ENCODE measurements at regions not wholly inside any gene's neighbourhood (a gene's known extent, or its start where the extent isn't known, plus 50 kb on each side); places are given as distances from the start of the nearest gene placed in this dataset.

DNA sequence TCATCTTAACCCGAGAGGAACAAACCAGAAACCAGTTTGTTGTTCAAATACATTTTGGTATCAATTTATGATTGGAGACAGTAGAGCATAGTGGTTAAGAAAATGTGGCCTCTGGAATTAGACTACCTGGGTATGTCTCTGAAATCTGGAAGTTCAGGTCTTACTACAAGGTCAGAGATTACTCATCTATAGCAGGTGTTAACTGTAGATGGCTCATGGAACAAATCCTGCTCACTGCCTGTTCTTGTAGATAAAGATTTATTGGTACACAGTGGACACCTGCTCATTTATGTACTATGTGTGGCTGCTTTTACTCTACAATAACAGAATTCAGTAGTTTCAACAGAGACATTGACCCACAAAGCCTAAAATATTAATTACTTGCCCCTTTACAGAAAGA is 413.3 kb downstream of the CNTN6 start:
- no peak overlapping the region for H3K9ac ChIP-seq (ENCODE audit: low read depth, low read length)
- no peak overlapping the region for H3K4me3 ChIP-seq (ENCODE audit: low read length)
- H3K4me1 ChIP-seq (ENCODE audit: insufficient read depth, low read length): peaks cover 45% of the 10 kb centered on the region
- no peaks in the 10 kb centered on the region for H3K9me3 ChIP-seq (ENCODE audit: insufficient read depth, low read depth, low read length)
- no peaks in the 10 kb centered on the region for H3K27me3 ChIP-seq (ENCODE audit: insufficient read depth, low read length)
- WGBS: 30% methylated on average over 1 of the region's 1 CpG
- no peaks in the 10 kb centered on the region for H3K36me3 ChIP-seq (ENCODE audit: insufficient read depth, low read length)
- H3K27ac ChIP-seq (ENCODE audit: low read depth, low read length): no peak overlapping the region; the same call in 1 of the 2 replicates

DNA sequence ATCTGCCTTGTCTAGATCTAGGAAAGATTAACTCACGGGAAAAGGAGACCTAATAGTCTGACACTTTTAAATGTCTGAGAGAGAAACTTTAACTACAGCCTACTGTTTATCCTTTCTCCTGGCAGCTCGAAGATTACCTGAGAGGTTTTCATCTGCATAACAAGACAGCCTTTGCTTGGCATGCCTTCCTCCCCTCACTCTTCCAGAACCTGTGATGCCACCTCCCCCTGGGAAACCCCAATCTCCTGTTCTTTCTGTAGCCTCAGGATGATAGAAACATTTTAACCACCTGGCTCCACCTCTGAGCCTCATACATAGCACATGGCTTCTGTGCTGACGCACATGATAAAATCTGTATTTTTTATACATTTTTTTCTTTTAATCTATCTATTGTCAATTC is 420.8 kb downstream of the CNTN6 start:
- H3K36me3 ChIP-seq (ENCODE audit: insufficient read depth, low read length): no peaks in the 10 kb centered on the region
- H3K9ac ChIP-seq (ENCODE audit: low read depth, low read length): no peak overlapping the region
- H3K27me3 ChIP-seq (ENCODE audit: insufficient read depth, low read length): no peaks in the 10 kb centered on the region
- H3K27ac ChIP-seq (ENCODE audit: low read depth, low read length): no peak overlapping the region; the same call in 1 of the 2 replicates
- H3K4me1 ChIP-seq (ENCODE audit: insufficient read depth, low read length): peaks cover 20% of the 10 kb centered on the region
- 0 out of 2 replicates have a peak, but pooled peaks cover 2% of the 10 kb centered on the region for H3K9me3 ChIP-seq (ENCODE audit: insufficient read depth, low read depth, low read length)
- no peak overlapping the region for H3K4me3 ChIP-seq (ENCODE audit: low read length)
- 51% methylated on average over 3 of the region's 3 CpGs for WGBS

DNA sequence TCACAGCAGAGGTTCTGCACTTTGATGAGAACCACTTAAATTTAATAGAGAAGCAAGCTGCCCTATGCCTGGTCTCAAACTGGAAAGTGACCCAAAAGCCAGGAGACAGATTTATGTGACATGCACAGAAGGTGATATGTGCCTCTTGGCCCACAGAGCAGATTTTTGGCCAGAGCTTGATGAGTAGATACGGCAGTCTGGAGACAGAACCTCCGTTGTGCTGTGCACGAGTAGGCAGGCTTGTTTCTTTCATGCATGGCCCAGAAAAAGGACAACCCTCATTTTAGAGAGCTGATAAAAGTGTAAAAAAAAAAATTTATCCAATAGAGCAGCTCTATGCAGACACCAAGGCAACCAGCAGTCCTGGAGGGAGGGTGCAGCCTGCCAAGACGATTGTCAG is 423.1 kb downstream of the CNTN6 start:
- peaks cover 20% of the 10 kb centered on the region for H3K4me1 ChIP-seq (ENCODE audit: insufficient read depth, low read length)
- no peaks in the 10 kb centered on the region for H3K36me3 ChIP-seq (ENCODE audit: insufficient read depth, low read length)
- H3K27me3 ChIP-seq (ENCODE audit: insufficient read depth, low read length): no peaks in the 10 kb centered on the region
- H3K9me3 ChIP-seq (ENCODE audit: insufficient read depth, low read depth, low read length): 0 out of 2 replicates have a peak, but pooled peaks cover 2% of the 10 kb centered on the region
- no peak overlapping the region for H3K4me3 ChIP-seq (ENCODE audit: low read length)
- WGBS: 83% methylated on average over 4 of the region's 4 CpGs
- H3K9ac ChIP-seq (ENCODE audit: low read depth, low read length): no peak overlapping the region
- H3K27ac ChIP-seq (ENCODE audit: low read depth, low read length): no peak overlapping the region

DNA sequence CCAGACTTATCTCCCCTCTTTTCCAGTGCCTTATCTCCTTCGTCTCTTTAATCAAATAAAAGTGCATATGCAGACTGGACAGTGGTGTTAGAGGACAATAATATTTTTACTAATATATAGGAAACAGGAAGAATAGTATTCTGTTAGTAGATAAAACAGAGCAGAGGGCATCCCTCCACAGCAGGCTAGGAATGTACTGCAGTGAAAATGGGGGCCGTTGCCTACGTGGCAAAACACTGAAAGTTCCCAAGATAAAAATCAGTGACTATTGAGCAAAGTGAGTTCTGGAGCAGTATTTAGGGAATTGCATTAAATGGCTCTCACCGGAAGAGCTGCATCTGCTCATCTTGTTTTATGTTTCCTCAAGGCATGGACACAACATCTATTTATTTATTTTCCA is 435.0 kb downstream of the CNTN6 start:
- Histone ChIP-seq H3K4me1 (ENCODE audit: insufficient read depth, low read length) (no peaks in the 10 kb centered on the region), H3K9ac (ENCODE audit: low read depth, low read length) (no peak overlapping the region), H3K36me3 (ENCODE audit: insufficient read depth, low read length) (no peaks in the 10 kb centered on the region), H3K4me3 (ENCODE audit: low read length) (no peak overlapping the region), H3K9me3 (ENCODE audit: insufficient read depth, low read depth, low read length) (0 out of 2 replicates have a peak, but pooled peaks cover 5% of the 10 kb centered on the region), H3K27ac (ENCODE audit: low read depth, low read length) (no peak overlapping the region), H3K27me3 (ENCODE audit: insufficient read depth, low read length) (no peaks in the 10 kb centered on the region)
- WGBS: 91% methylated on average over 3 of the region's 4 CpGs

DNA sequence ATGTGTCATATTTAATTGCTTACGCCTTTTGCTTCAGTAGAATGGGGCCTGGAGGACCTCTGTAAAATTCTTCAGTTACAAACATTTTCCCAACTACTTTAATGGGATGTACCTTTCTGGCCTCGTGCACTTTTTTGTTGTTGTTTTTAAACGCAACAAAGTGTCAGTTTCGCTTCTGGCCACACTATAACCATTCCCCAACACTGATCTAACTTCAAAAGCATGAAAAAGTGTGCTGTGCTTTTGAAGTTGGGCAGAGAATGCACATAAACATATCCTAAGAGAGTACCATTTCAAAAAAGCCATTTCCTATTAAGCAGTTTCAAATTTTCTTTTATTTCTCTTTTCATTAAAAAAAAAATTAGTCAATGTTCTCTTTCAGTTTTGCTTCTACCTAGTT is 435.8 kb downstream of the CNTN6 start:
- Histone ChIP-seq H3K36me3 (ENCODE audit: insufficient read depth, low read length) (no peaks in the 10 kb centered on the region), H3K27me3 (ENCODE audit: insufficient read depth, low read length) (no peaks in the 10 kb centered on the region), H3K9ac (ENCODE audit: low read depth, low read length) (no peak overlapping the region), H3K4me1 (ENCODE audit: insufficient read depth, low read length) (no peaks in the 10 kb centered on the region), H3K4me3 (ENCODE audit: low read length) (no peak overlapping the region), H3K27ac (ENCODE audit: low read depth, low read length) (no peak overlapping the region), H3K9me3 (ENCODE audit: insufficient read depth, low read depth, low read length) (0 out of 2 replicates have a peak, but pooled peaks cover 5% of the 10 kb centered on the region)
- 86% methylated on average over 4 of the region's 4 CpGs for WGBS

DNA sequence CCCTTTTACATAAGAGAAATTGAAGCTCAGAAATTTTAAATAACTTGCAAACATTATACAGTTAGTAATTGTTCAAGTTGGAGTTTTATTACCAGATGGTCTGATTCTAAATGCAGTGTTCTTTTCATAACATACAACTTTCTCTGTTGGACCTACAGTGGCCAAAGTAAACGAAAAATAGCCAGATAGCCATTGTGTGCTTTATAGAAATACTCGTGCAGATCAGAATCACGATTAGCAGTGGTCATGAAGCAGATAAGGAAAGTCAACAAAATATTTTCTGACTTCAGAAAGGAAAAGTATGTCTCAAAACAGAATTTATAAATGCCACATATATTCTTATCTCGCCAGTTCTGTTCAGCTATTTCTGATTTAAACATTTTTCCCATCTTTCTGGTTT is 436.9 kb downstream of the CNTN6 start:
- Histone ChIP-seq H3K9me3 (ENCODE audit: insufficient read depth, low read depth, low read length) (0 out of 2 replicates have a peak, but pooled peaks cover 8% of the 10 kb centered on the region), H3K4me3 (ENCODE audit: low read length) (no peak overlapping the region), H3K4me1 (ENCODE audit: insufficient read depth, low read length) (no peaks in the 10 kb centered on the region), H3K27me3 (ENCODE audit: insufficient read depth, low read length) (no peaks in the 10 kb centered on the region), H3K36me3 (ENCODE audit: insufficient read depth, low read length) (no peaks in the 10 kb centered on the region), H3K27ac (ENCODE audit: low read depth, low read length) (no peak overlapping the region), H3K9ac (ENCODE audit: low read depth, low read length) (no peak overlapping the region)
- WGBS: 70% methylated on average over 4 of the region's 4 CpGs

DNA sequence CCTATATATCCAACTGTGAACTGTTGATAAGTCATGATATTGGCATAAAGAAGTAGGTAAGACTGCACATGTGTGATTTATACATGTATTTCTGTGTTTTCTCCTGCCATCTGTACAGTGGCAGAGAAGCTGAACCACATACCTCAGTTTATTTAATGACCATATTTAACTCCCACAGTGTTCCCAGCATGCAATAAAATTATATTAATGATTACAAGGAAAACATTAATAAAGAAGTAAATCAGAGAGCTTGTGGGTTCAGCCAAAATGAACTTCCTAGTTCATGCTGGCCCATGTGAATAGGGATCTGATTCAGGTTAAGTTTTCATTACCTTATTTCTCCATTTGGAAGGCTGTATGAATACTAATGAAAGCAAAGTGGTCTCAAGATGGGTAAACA is 439.2 kb downstream of the CNTN6 start:
- Histone ChIP-seq H3K27me3 (ENCODE audit: insufficient read depth, low read length) (no peaks in the 10 kb centered on the region), H3K36me3 (ENCODE audit: insufficient read depth, low read length) (no peaks in the 10 kb centered on the region), H3K9me3 (ENCODE audit: insufficient read depth, low read depth, low read length) (peaks cover 23% of the 10 kb centered on the region; the same call in 1 of the 2 replicates), H3K9ac (ENCODE audit: low read depth, low read length) (no peak overlapping the region), H3K4me1 (ENCODE audit: insufficient read depth, low read length) (no peaks in the 10 kb centered on the region), H3K27ac (ENCODE audit: low read depth, low read length) (no peak overlapping the region), H3K4me3 (ENCODE audit: low read length) (no peak overlapping the region)

DNA sequence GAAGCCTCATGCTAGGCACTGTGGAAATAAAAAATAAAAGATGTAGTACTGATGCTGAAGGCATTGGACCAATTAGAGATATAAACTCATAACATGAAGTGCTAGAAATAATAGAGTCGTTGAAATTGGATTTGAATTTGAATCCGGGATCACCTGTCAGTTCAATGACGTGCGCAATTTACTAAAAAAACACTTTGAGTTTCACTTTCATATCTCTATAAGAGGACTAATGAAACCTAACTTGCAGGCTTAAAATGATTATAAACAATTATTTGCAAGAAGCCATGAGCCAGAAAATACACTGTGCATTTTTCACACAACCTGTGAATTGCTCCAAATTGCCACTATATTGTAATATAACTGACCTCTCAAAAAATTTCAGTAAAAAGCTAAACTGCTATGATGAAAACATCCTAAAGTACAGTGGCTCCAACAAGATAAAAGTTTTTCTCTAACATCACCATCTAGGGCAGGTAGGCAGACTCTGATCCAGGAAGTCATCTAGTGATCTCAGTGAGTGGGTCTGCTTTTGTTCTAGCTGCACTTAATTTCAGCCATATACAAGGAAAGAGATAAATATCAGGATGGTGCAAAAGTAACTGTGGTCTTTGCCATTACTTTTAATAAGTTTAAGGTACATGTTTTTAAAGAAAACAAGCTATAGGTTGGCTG is 440.2 kb downstream of the CNTN6 start:
- Histone ChIP-seq H3K4me1 (ENCODE audit: insufficient read depth, low read length) (no peaks in the 10 kb centered on the region), H3K27me3 (ENCODE audit: insufficient read depth, low read length) (no peaks in the 10 kb centered on the region), H3K27ac (ENCODE audit: low read depth, low read length) (no peak overlapping the region), H3K9ac (ENCODE audit: low read depth, low read length) (no peak overlapping the region), H3K9me3 (ENCODE audit: insufficient read depth, low read depth, low read length) (peaks cover 31% of the 10 kb centered on the region), H3K4me3 (ENCODE audit: low read length) (no peak overlapping the region), H3K36me3 (ENCODE audit: insufficient read depth, low read length) (no peaks in the 10 kb centered on the region)
- 91% methylated on average over 4 of the region's 4 CpGs for whole genome bisulfite sequencing

DNA sequence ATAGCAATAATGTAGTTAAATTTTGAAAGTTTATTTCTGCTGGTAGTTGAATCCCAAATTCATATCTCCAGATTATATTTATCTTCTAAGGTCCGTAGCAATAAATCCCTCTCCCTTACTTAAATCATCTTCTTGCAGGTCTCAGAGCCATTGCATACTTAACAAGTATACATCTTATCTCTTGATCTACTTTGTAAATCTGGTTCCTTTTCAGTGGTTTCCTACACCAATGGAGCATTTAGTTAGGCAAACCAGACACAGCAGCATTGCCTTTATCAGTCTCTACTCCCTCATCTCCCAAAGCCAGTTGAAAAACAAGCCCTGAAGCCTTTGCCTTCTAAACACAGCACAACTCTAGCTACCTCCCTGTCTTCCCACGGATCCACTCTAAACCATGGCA is 440.9 kb downstream of the CNTN6 start:
- H3K4me1 ChIP-seq (ENCODE audit: insufficient read depth, low read length): no peaks in the 10 kb centered on the region
- no peaks in the 10 kb centered on the region for H3K36me3 ChIP-seq (ENCODE audit: insufficient read depth, low read length)
- no peak overlapping the region for H3K27ac ChIP-seq (ENCODE audit: low read depth, low read length)
- WGBS: 78% methylated on average over 2 of the region's 2 CpGs
- H3K4me3 ChIP-seq (ENCODE audit: low read length): no peak overlapping the region
- H3K9me3 ChIP-seq (ENCODE audit: insufficient read depth, low read depth, low read length): peaks cover 37% of the 10 kb centered on the region
- H3K9ac ChIP-seq (ENCODE audit: low read depth, low read length): no peak overlapping the region
- no peaks in the 10 kb centered on the region for H3K27me3 ChIP-seq (ENCODE audit: insufficient read depth, low read length)

DNA sequence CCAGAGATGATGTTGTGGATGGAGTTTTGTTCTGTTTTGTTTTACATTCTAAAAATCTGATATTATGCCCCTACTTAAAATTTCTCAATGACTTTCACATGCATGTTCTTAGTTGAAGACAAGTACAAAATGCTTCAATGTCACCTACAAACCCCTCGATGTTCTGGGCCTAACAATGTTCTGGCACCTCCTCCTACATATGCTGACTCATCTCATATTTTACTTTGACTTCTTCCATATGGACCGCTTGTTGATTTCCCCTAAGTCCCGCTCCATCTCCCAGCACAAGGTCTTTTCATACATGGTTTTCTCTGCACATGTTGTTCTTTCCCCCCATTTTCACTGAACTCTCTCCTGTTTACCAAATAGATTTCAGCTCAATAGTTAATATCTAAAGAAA is 441.4 kb downstream of the CNTN6 start:
- H3K27me3 ChIP-seq (ENCODE audit: insufficient read depth, low read length): no peaks in the 10 kb centered on the region
- no peaks in the 10 kb centered on the region for H3K4me1 ChIP-seq (ENCODE audit: insufficient read depth, low read length)
- no peak overlapping the region for H3K9ac ChIP-seq (ENCODE audit: low read depth, low read length)
- H3K9me3 ChIP-seq (ENCODE audit: insufficient read depth, low read depth, low read length): peaks cover 41% of the 10 kb centered on the region
- 86% methylated on average over 3 of the region's 3 CpGs for WGBS
- no peak overlapping the region for H3K4me3 ChIP-seq (ENCODE audit: low read length)
- no peaks in the 10 kb centered on the region for H3K36me3 ChIP-seq (ENCODE audit: insufficient read depth, low read length)
- no peak overlapping the region for H3K27ac ChIP-seq (ENCODE audit: low read depth, low read length)

DNA sequence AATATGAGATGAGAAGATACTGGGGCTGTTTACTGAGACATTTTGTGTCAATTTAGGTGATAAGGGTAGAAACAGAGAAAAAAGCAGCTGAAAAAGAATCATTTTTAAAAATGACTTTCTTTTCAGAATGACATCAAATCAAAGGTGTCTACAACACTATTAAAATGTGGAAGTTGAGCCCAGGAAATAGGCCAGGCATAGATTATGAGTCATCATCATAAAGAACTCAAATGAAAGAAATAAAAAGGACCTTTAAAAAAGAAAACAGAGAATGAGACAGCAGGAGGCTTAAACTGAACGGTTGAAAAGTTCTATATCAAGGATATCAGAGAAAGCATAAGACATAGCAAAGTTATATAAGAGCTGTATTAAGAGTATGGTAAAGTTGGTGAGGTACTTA is 442.5 kb downstream of the CNTN6 start:
- Histone ChIP-seq H3K9ac (ENCODE audit: low read depth, low read length) (no peak overlapping the region), H3K4me3 (ENCODE audit: low read length) (no peak overlapping the region), H3K9me3 (ENCODE audit: insufficient read depth, low read depth, low read length) (peaks cover 43% of the 10 kb centered on the region), H3K4me1 (ENCODE audit: insufficient read depth, low read length) (no peaks in the 10 kb centered on the region), H3K27me3 (ENCODE audit: insufficient read depth, low read length) (no peaks in the 10 kb centered on the region), H3K27ac (ENCODE audit: low read depth, low read length) (no peak overlapping the region), H3K36me3 (ENCODE audit: insufficient read depth, low read length) (no peaks in the 10 kb centered on the region)
- 78% methylated on average over 1 of the region's 1 CpG for WGBS

DNA sequence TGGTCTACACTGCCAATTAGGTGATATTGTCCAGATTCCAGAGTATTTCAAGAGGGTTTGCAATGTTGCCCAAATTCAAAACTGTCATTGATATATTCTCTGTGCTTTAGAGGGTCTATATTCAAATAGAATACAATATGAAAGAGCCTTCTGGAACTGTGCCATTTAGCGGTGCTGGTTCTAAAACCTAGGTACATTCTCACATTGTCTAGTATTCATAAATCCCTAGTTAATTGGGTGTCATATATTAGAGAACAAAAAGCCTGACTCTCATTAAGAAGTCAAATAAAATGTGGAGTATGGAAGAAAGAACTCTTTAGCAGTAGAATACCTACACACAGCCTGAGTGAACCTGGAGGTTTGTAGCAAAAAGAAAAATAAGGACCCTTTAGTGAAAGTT is 447.9 kb downstream of the CNTN6 start:
- peaks cover 32% of the 10 kb centered on the region for H3K9me3 ChIP-seq (ENCODE audit: insufficient read depth, low read depth, low read length)
- H3K27me3 ChIP-seq (ENCODE audit: insufficient read depth, low read length): no peaks in the 10 kb centered on the region
- no peaks in the 10 kb centered on the region for H3K36me3 ChIP-seq (ENCODE audit: insufficient read depth, low read length)
- no peak overlapping the region for H3K9ac ChIP-seq (ENCODE audit: low read depth, low read length)
- H3K4me1 ChIP-seq (ENCODE audit: insufficient read depth, low read length): no peaks in the 10 kb centered on the region
- no peak overlapping the region for H3K27ac ChIP-seq (ENCODE audit: low read depth, low read length)
- H3K4me3 ChIP-seq (ENCODE audit: low read length): no peak overlapping the region
- WGBS: no CpG with 5 or more reads among the region's 1 CpG

Measured in HUES64 (cell line).